Thyroid gland (tissue), 4 donors: ENCODE measurements at regions not wholly inside any gene's neighbourhood (a gene's known extent, or its start where the extent isn't known, plus 50 kb on each side); places are given as distances from the start of the nearest gene placed in this dataset.

Experiments
- DNase-seq, 2 donors: peaks; one replicate each; pipeline ENCODE4 v3.0.0-alpha.2; 2019
- H3K27ac ChIP-seq, 3 donors: fragments of 200-600 bp; sonication (generic); 1 replicate in 2 of 3; 2 replicates in 1 of 3; pipeline ENCODE4 v1.5.1; 2016 to 2019; ENCODE audit warnings: mild to moderate bottlenecking in 1 of 3, moderate library complexity in 1 of 3
- H3K27me3 ChIP-seq: fragments of 200-600 bp; sonication (generic); one replicate; pipeline ENCODE4 v1.5.1; 2019
- H3K36me3 ChIP-seq, 2 donors: fragments of 200-600 bp; sonication (generic); one replicate each; pipeline ENCODE4 v1.5.1; 2016 to 2019
- H3K4me1 ChIP-seq, 2 donors: fragments of 200-600 bp; sonication (generic); one replicate each; pipeline ENCODE4 v1.5.1; 2017 to 2019
- H3K4me3 ChIP-seq, 3 donors: fragments of 200-600 bp; sonication (generic); replicated peaks in 1 of 3; 1 replicate in 2 of 3; 2 replicates in 1 of 3; pipeline ENCODE4 v1.5.1; 2016; ENCODE audit warnings: mild to moderate bottlenecking in 1 of 3
- H3K9me3 ChIP-seq: fragments of 200-600 bp; sonication (generic); one replicate; pipeline ENCODE4 v1.5.1; 2017
- CTCF ChIP-seq, 6 experiments: fragments of 200-600 bp in 3 of 6; fragments of 450-650 bp in 3 of 6; sonication (generic) in 3 of 6; IDR thresholded peaks; one replicate each; pipeline ENCODE4 v1.5.1; 2016 to 2019; ENCODE audit warnings: antibody characterized with exemption in 6 of 6, mild to moderate bottlenecking in 2 of 6, inconsistent platforms in 1 of 6, moderate library complexity in 1 of 6
- POLR2A ChIP-seq, 2 donors: fragments of 450-650 bp; IDR thresholded peaks; one replicate each; pipeline ENCODE4 v1.6.1; 2017; ENCODE audit warnings: antibody characterized with exemption in 2 of 2, mild to moderate bottlenecking in 2 of 2, moderate library complexity in 1 of 2
- WGBS, 2 donors: methylation state at CpG; one replicate each; pipeline ENCODE4 v1.1.5; 2017; 5-methylcytosine and 5-hydroxymethylcytosine counted together
- intact Hi-C: fragments of 100-400 bp; cut with DNase I; formaldehyde crosslinking; loops from one replicate; pipeline ENCODE4 v1.15.1; 2023

GRCh38 chr9:118637681-118638080, 731.6 kb downstream of the BRINP1 start:
- TF ChIP-seq POLR2A (IDR thresholded peaks at IDR 0.05) (no peak), CTCF (IDR thresholded peaks at IDR 0.05) (no peak)
- Histone ChIP-seq H3K9me3 (no peaks in the 10 kb centered on the region), H3K36me3 (no peaks in the 10 kb centered on the region), H3K4me3 (no peak overlapping the region), H3K27me3 (no peaks in the 10 kb centered on the region), H3K4me1 (peaks cover 6 to 20% of the 10 kb centered on the region in 2 donors), H3K27ac (no peak overlapping the region)
- WGBS, 2 donors: 90 to 94% methylated on average over 2 of the region's 2 CpGs
- DNase-seq: no peak
- intact Hi-C loops: no loop called here

GRCh38 chr9:118640836-118641560, 728.2 kb downstream of the BRINP1 start:
- 80 to 87% methylated on average over 7 of the region's 7 CpGs for WGBS, 2 donors
- intact Hi-C loops: no loop called here
- H3K4me1 ChIP-seq: peaks cover 16 to 32% of the 10 kb centered on the region in 2 donors
- no peaks in the 10 kb centered on the region for H3K9me3 ChIP-seq
- no peaks in the 10 kb centered on the region for H3K27me3 ChIP-seq
- DNase-seq: peak in 1 of 2 donors; percentile 26
- TF ChIP-seq CTCF (IDR thresholded peaks at IDR 0.05) (no peak), POLR2A (IDR thresholded peaks at IDR 0.05) (no peak)
- H3K36me3 ChIP-seq: no peaks in the 10 kb centered on the region
- no peak overlapping the region for H3K4me3 ChIP-seq
- peak overlapping the region; percentile 1 to 96 (median 86) for H3K27ac ChIP-seq

GRCh38 chr9:118643118-118643517, 726.1 kb downstream of the BRINP1 start:
- Histone ChIP-seq H3K4me1 (peaks cover 16 to 32% of the 10 kb centered on the region in 2 donors), H3K27ac (peak overlapping the region; percentile 86 to 96 (median 89)), H3K27me3 (no peaks in the 10 kb centered on the region), H3K9me3 (no peaks in the 10 kb centered on the region), H3K4me3 (no peak overlapping the region), H3K36me3 (no peaks in the 10 kb centered on the region)
- DNase-seq: peak; percentile 92 to 93
- intact Hi-C loops: no loop called here
- TF ChIP-seq POLR2A (IDR thresholded peaks at IDR 0.05) (peak in 1 of 2 donors; percentile 58), CTCF (IDR thresholded peaks at IDR 0.05) (peak in 1 of 6 experiments; percentile 4)
- WGBS, 2 donors: 16 to 20% methylated on average over 2 of the region's 2 CpGs

GRCh38 chr9:118644066-118644465, 725.2 kb downstream of the BRINP1 start:
- Histone ChIP-seq H3K27me3 (no peaks in the 10 kb centered on the region), H3K36me3 (no peaks in the 10 kb centered on the region), H3K4me1 (peaks cover 16 to 32% of the 10 kb centered on the region in 2 donors), H3K4me3 (no peak overlapping the region), H3K9me3 (no peaks in the 10 kb centered on the region), H3K27ac (peak overlapping the region; percentile 86 to 93 (median 89))
- WGBS, 2 donors: 89 to 92% methylated on average over 1 of the region's 1 CpG
- DNase-seq: no peak
- intact Hi-C loops: no loop called here
- TF ChIP-seq POLR2A (IDR thresholded peaks at IDR 0.05) (no peak), CTCF (IDR thresholded peaks at IDR 0.05) (no peak)

GRCh38 chr9:118647331-118647730, 721.9 kb downstream of the BRINP1 start:
- TF ChIP-seq POLR2A (IDR thresholded peaks at IDR 0.05) (no peak), CTCF (IDR thresholded peaks at IDR 0.05) (no peak)
- Histone ChIP-seq H3K4me3 (no peak overlapping the region), H3K4me1 (peaks cover 13 to 15% of the 10 kb centered on the region in 2 donors), H3K27ac (no peak overlapping the region), H3K27me3 (no peaks in the 10 kb centered on the region), H3K36me3 (no peaks in the 10 kb centered on the region), H3K9me3 (no peaks in the 10 kb centered on the region)
- intact Hi-C loops: no loop called here
- no peak for DNase-seq
- 44 to 45% methylated on average over 1 of the region's 1 CpG for WGBS, 2 donors
